RPMI7951 (cell line): ENCODE measurements at regions not wholly inside any gene's neighbourhood (a gene's known extent, or its start where the extent isn't known, plus 50 kb on each side); places are given as distances from the start of the nearest gene placed in this dataset.

Experiments used
- DNase-seq: peaks from one replicate; pipeline ENCODE4 v3.0.0-alpha.2; 2012; ENCODE audit warnings: low read depth

- DNase-seq = no peak
Observed at GRCh38 chr4:137635108-137635507, 102.8 kb upstream of the PCDH18 start.

- DNase-seq = no peak
Observed at GRCh38 chr4:137632842-137633241, 100.5 kb upstream of the PCDH18 start.

GRCh38 chr4:137631605-137632004 lies 99.3 kb upstream of the PCDH18 start:
- no peak for DNase-seq

GRCh38 chr4:137630252-137630651 lies 98.0 kb upstream of the PCDH18 start:
- no peak for DNase-seq

GRCh38 chr4:137627739-137628460 lies 95.6 kb upstream of the PCDH18 start:
- DNase-seq = no peak

GRCh38 chr4:137626942-137627738 lies 94.8 kb upstream of the PCDH18 start:
- no peak for DNase-seq

GRCh38 chr4:137623013-137623412 lies 90.7 kb upstream of the PCDH18 start:
- DNase-seq = no peak

- no peak for DNase-seq
Observed at GRCh38 chr4:137621056-137621455, 88.8 kb upstream of the PCDH18 start.

- no peak for DNase-seq
Observed at GRCh38 chr4:137614491-137614890, 82.2 kb upstream of the PCDH18 start.

GRCh38 chr4:137611998-137612700 lies 79.9 kb upstream of the PCDH18 start:
- DNase-seq = no peak

- DNase-seq = no peak
Observed at GRCh38 chr4:137610960-137611359, 78.7 kb upstream of the PCDH18 start.

- peak; percentile 10 for DNase-seq
Observed at GRCh38 chr4:137609718-137610430, 77.6 kb upstream of the PCDH18 start.

- DNase-seq = no peak
Observed at GRCh38 chr4:137608085-137608484, 75.8 kb upstream of the PCDH18 start.

- no peak for DNase-seq
Observed at GRCh38 chr4:137602436-137602835, 70.1 kb upstream of the PCDH18 start.

- peak; percentile 7 for DNase-seq
Observed at GRCh38 chr4:137601934-137602333, 69.6 kb upstream of the PCDH18 start.

- DNase-seq = no peak
Observed at GRCh38 chr4:137599734-137600133, 67.4 kb upstream of the PCDH18 start.

GRCh38 chr4:137597752-137598430 lies 65.6 kb upstream of the PCDH18 start:
- DNase-seq = no peak

- no peak for DNase-seq
Observed at GRCh38 chr4:137587796-137588195, 55.5 kb upstream of the PCDH18 start.

- DNase-seq = no peak
Observed at GRCh38 chr4:137583671-137584070, 51.4 kb upstream of the PCDH18 start.
